MM.1S (cell line): ENCODE measurements at regions not wholly inside any gene's neighbourhood (a gene's known extent, or its start where the extent isn't known, plus 50 kb on each side); places are given as distances from the start of the nearest gene placed in this dataset.

Experiments
- DNase-seq: peaks from one replicate; pipeline ENCODE4 v3.0.0-alpha.2; 2015
- H2AFZ ChIP-seq: fragments of 300-600 bp; sonication (generic); 2 replicates; pipeline ENCODE4 v1.6.0; 2016; ENCODE audit warnings: antibody characterized with exemption, low read length
- H3F3A ChIP-seq: fragments of 300-600 bp; sonication (generic); 2 replicates; pipeline ENCODE4 v1.6.1; 2016; ENCODE audit warnings: mild to moderate bottlenecking, antibody characterized with exemption, low read length, moderate library complexity, mixed read lengths; ENCODE audit not compliant: insufficient read depth
- H3K27ac ChIP-seq: fragments of 300-600 bp; sonication (generic); 2 replicates; pipeline ENCODE4 v1.5.1; 2016; ENCODE audit warnings: mild to moderate bottlenecking, low read length
- H3K27me3 ChIP-seq: fragments of 300-600 bp; sonication (generic); replicated peaks from 2 replicates; pipeline ENCODE4 v1.6.0; 2016; ENCODE audit warnings: low read length; ENCODE audit not compliant: insufficient read depth
- H3K36me3 ChIP-seq: fragments of 300-600 bp; sonication (generic); replicated peaks from 2 replicates; pipeline ENCODE4 v1.6.1; 2016; ENCODE audit warnings: mild to moderate bottlenecking, low read length, mixed read lengths; ENCODE audit not compliant: insufficient read depth
- H3K4me1 ChIP-seq: fragments of 300-600 bp; sonication (generic); 2 replicates; pipeline ENCODE4 v1.6.1; 2016; ENCODE audit warnings: low read length, mixed read lengths
- H3K4me2 ChIP-seq: fragments of 300-600 bp; sonication (generic); 2 replicates; pipeline ENCODE4 v1.6.0; 2016; ENCODE audit warnings: low read depth, low read length
- H3K4me3 ChIP-seq: fragments of 300-600 bp; sonication (generic); 2 replicates; pipeline ENCODE4 v1.5.1; 2016; ENCODE audit warnings: low read length, mixed read lengths
- H3K79me2 ChIP-seq: fragments of 300-600 bp; sonication (generic); 2 replicates; pipeline ENCODE4 v1.6.1; 2016; ENCODE audit warnings: mixed run types, low read length, mixed read lengths
- H3K9ac ChIP-seq: fragments of 300-600 bp; sonication (generic); 2 replicates; pipeline ENCODE4 v1.6.1; 2016; ENCODE audit warnings: low read length, mixed read lengths
- H3K9me2 ChIP-seq: fragments of 300-600 bp; sonication (generic); replicated peaks from 2 replicates; pipeline ENCODE4 v1.6.1; 2016; ENCODE audit warnings: mild to moderate bottlenecking, low read length, mixed read lengths; ENCODE audit not compliant: insufficient read depth
- H3K9me3 ChIP-seq: fragments of 300-600 bp; sonication (generic); replicated peaks from 2 replicates; pipeline ENCODE4 v1.6.1; 2016; ENCODE audit warnings: mild to moderate bottlenecking, low read length, mixed read lengths; ENCODE audit not compliant: insufficient read depth
- H4K20me1 ChIP-seq: fragments of 300-600 bp; sonication (generic); 2 replicates; pipeline ENCODE4 v1.6.1; 2016; ENCODE audit warnings: mild to moderate bottlenecking, low read length, moderate library complexity, mixed read lengths; ENCODE audit not compliant: insufficient read depth
- CTCF ChIP-seq: fragments of 300-600 bp; sonication (generic); IDR thresholded peaks from 2 replicates; pipeline ENCODE4 v1.5.1; 2016; ENCODE audit warnings: antibody characterized with exemption, low read length, mixed read lengths
- EZH2 ChIP-seq: fragments of 300-600 bp; sonication (generic); optimal IDR thresholded peaks from 2 replicates; pipeline ENCODE3; 2017; ENCODE audit warnings: low read depth, mild to moderate bottlenecking, antibody characterized with exemption, low read length, mixed read lengths
- EZH2phosphoT487 ChIP-seq: fragments of 300-600 bp; sonication (generic); IDR thresholded peaks from 2 replicates; pipeline ENCODE4 v1.6.1; 2018; ENCODE audit warnings: antibody characterized with exemption, low read length

- Histone ChIP-seq H3K4me1 (no peaks in the 10 kb centered on the region), H2AFZ (no peak overlapping the region), H4K20me1 (no peaks in the 10 kb centered on the region), H3K9ac (no peak overlapping the region), H3K4me2 (no peak overlapping the region), H3K27me3 (no peaks in the 10 kb centered on the region), H3K27ac (no peak overlapping the region), H3F3A (no peaks in the 10 kb centered on the region), H3K9me3 (no peaks in the 10 kb centered on the region), H3K9me2 (no peaks in the 10 kb centered on the region), H3K4me3 (no peak overlapping the region), H3K36me3 (no peaks in the 10 kb centered on the region), H3K79me2 (no peaks in the 10 kb centered on the region)
- TF ChIP-seq CTCF (no peak), EZH2phosphoT487 (no peak), EZH2 (no peak)
- no peak for DNase-seq
These were observed 309.8 kb upstream of the CCDC54 start for GRCh38 chr3:107067421-107067820.

- Histone ChIP-seq H4K20me1 (no peaks in the 10 kb centered on the region), H3K79me2 (no peaks in the 10 kb centered on the region), H3K27me3 (no peaks in the 10 kb centered on the region), H2AFZ (no peak overlapping the region), H3K4me2 (no peak overlapping the region), H3K9me2 (no peaks in the 10 kb centered on the region), H3K9ac (no peak overlapping the region), H3K27ac (no peak overlapping the region), H3K9me3 (no peaks in the 10 kb centered on the region), H3F3A (no peaks in the 10 kb centered on the region), H3K36me3 (no peaks in the 10 kb centered on the region), H3K4me1 (no peaks in the 10 kb centered on the region), H3K4me3 (no peak overlapping the region)
- no peak for DNase-seq
- TF ChIP-seq CTCF = no peak
- TF ChIP-seq EZH2 = no peak
- no peak for TF ChIP-seq EZH2phosphoT487
These were observed 308.3 kb upstream of the CCDC54 start for GRCh38 chr3:107068980-107069379.

GRCh38 chr3:107076946-107077345, 300.3 kb upstream of the CCDC54 start:
- Histone ChIP-seq H3K9ac (no peak overlapping the region), H3K27ac (no peak overlapping the region)
- no peak for DNase-seq

More at GRCh38 chr3:107076946-107077345, 300.3 kb upstream of the CCDC54 start:
- no peak for TF ChIP-seq EZH2phosphoT487
- TF ChIP-seq CTCF = no peak
- TF ChIP-seq EZH2 = no peak
- Histone ChIP-seq H3K9me3 (no peaks in the 10 kb centered on the region), H3F3A (no peaks in the 10 kb centered on the region), H3K4me3 (no peak overlapping the region), H3K4me1 (no peaks in the 10 kb centered on the region), H3K36me3 (no peaks in the 10 kb centered on the region), H3K79me2 (no peaks in the 10 kb centered on the region), H2AFZ (no peak overlapping the region), H4K20me1 (no peaks in the 10 kb centered on the region), H3K9me2 (no peaks in the 10 kb centered on the region), H3K27me3 (no peaks in the 10 kb centered on the region), H3K4me2 (no peak overlapping the region)
